B cell (primary cell): ENCODE measurements at regions not wholly inside any gene's neighbourhood (a gene's known extent, or its start where the extent isn't known, plus 50 kb on each side); places are given as distances from the start of the nearest gene placed in this dataset.
A peak's percentile ranks its signal among the peaks of the same experiment; 100 is the strongest.

Source experiments
- ATAC-seq: fragments of 200-7000 bp; cut with Tn5 transposase; one replicate; pipeline ENCODE4 v1.10.0; 2021; ENCODE audit warnings: low read depth, mild to moderate bottlenecking, moderate number of reproducible peaks, moderate library complexity
- CTCF ChIA-PET: fragments of 350-600 bp; sonication (Branson Sonifier 250); formaldehyde crosslinking; loops from one replicate; lab custom pipeline; 2021; ENCODE audit warnings: antibody characterized with exemption, inconsistent platforms; lab: Charles Lee
- POLR2A ChIA-PET: fragments of 350-600 bp; sonication (Branson Sonifier 250); formaldehyde crosslinking; loops from one replicate; lab custom pipeline; 2021; ENCODE audit warnings: antibody characterized with exemption; lab: Charles Lee
- DNase-seq: peaks from one replicate; pipeline ENCODE4 v3.0.0; 2013
- H2AFZ ChIP-seq: 2 replicates; pipeline ENCODE4 v1.6.1; 2012; ENCODE audit warnings: mild to moderate bottlenecking, low read depth, low read length; ENCODE audit not compliant: insufficient read depth, poor library complexity, severe bottlenecking
- H3K27ac ChIP-seq, 2 donors: 1 replicate in 1 of 2; 2 replicates in 1 of 2; pipeline ENCODE4 v1.5.1; 2012 to 2013; ENCODE audit warnings: low read length in 2 of 2, mild to moderate bottlenecking in 2 of 2, moderate library complexity in 1 of 2
- H3K27me3 ChIP-seq, 4 experiments: fragments of 200-600 bp in 1 of 4; sonication (generic) in 1 of 4; replicated peaks in 1 of 4; 1 replicate in 2 of 4; 2 replicates in 2 of 4; pipeline versions ENCODE4 v1.6.1 to v1.7.0; 2013 to 2016; ENCODE audit warnings: low read length in 3 of 4, mild to moderate bottlenecking in 2 of 4, mixed read lengths in 1 of 4, moderate library complexity in 1 of 4; ENCODE audit not compliant: insufficient read depth in 4 of 4, control insufficient read depth in 3 of 4; ENCODE audit errors: control extremely low read depth in 1 of 4
- H3K36me3 ChIP-seq, 2 experiments: replicated peaks in 1 of 2; 1 replicate in 1 of 2; 2 replicates in 1 of 2; pipeline versions ENCODE4 v1.6.1 to v1.7.1; 2013; ENCODE audit warnings: low read length in 1 of 2; ENCODE audit not compliant: insufficient read depth in 2 of 2, control insufficient read depth in 1 of 2; ENCODE audit errors: control extremely low read depth in 1 of 2, extremely low read depth in 1 of 2
- H3K4me1 ChIP-seq, 2 donors: fragments of 200-600 bp in 1 of 2; sonication (generic) in 1 of 2; 1 replicate in 1 of 2; 2 replicates in 1 of 2; pipeline versions ENCODE4 v1.5.1 to v1.6.1; 2013 to 2017; ENCODE audit warnings: low read length in 2 of 2; ENCODE audit not compliant: control insufficient read depth in 2 of 2, insufficient read depth in 2 of 2
- H3K4me2 ChIP-seq: replicated peaks from 2 replicates; pipeline ENCODE3; 2012; ENCODE audit warnings: mild to moderate bottlenecking, low read depth, low read length; ENCODE audit not compliant: poor library complexity, severe bottlenecking
- H3K4me3 ChIP-seq, 5 experiments: fragments of 200-600 bp in 1 of 5; sonication (generic) in 1 of 5; 1 replicate in 3 of 5; 2 replicates in 2 of 5; pipeline versions ENCODE4 v1.5.1 to v1.7.0; 2011 to 2016; ENCODE audit warnings: low read length in 4 of 5, mild to moderate bottlenecking in 4 of 5, low read depth in 2 of 5, control low read depth in 1 of 5, moderate library complexity in 1 of 5; ENCODE audit not compliant: insufficient read depth in 1 of 5; ENCODE audit errors: control extremely low read depth in 1 of 5, extremely low read depth in 1 of 5
- H3K79me2 ChIP-seq: fragments of 200-600 bp; sonication (generic); one replicate; pipeline ENCODE4 v1.6.0; 2016; ENCODE audit warnings: low read length; ENCODE audit not compliant: control insufficient read depth, insufficient read depth
- H3K9ac ChIP-seq: fragments of 200-600 bp; sonication (generic); 2 replicates; pipeline ENCODE4 v1.6.1; 2017; ENCODE audit warnings: mild to moderate bottlenecking, low read length, moderate library complexity
- H3K9me3 ChIP-seq, 3 donors: one replicate each; pipeline versions ENCODE4 v1.6.1 to v1.7.1; 2013; ENCODE audit warnings: low read length in 2 of 3; ENCODE audit not compliant: control insufficient read depth in 2 of 3, insufficient read depth in 1 of 3; ENCODE audit errors: control extremely low read depth in 1 of 3
- H4K20me1 ChIP-seq: 2 replicates; pipeline ENCODE4 v1.6.0; 2012; ENCODE audit warnings: mild to moderate bottlenecking, low read length; ENCODE audit not compliant: insufficient read depth, control insufficient read depth, poor library complexity, severe bottlenecking
- H3K27ac Mint-ChIP-seq: one replicate; pipeline ENCODE4 v1.8.0; 2021; ENCODE audit warnings: mixed read lengths
- H3K27me3 Mint-ChIP-seq: one replicate; pipeline ENCODE4 v1.8.0; 2021; ENCODE audit warnings: mixed read lengths
- H3K4me1 Mint-ChIP-seq: one replicate; pipeline ENCODE4 v1.8.0; 2021; ENCODE audit warnings: mixed read lengths
- H3K4me3 Mint-ChIP-seq: one replicate; pipeline ENCODE4 v1.8.0; 2021; ENCODE audit warnings: mixed read lengths
- H3K9me3 Mint-ChIP-seq: one replicate; pipeline ENCODE4 v1.8.0; 2022; ENCODE audit warnings: mixed read lengths; ENCODE audit not compliant: insufficient read depth
- EZH2 ChIP-seq: IDR thresholded peaks from 2 replicates; pipeline ENCODE4 v1.6.1; 2012; ENCODE audit warnings: borderline replicate concordance, low read depth, mild to moderate bottlenecking, moderate library complexity, low read length; ENCODE audit not compliant: insufficient read depth, poor library complexity, severe bottlenecking
- WGBS: methylation state at CpG from one replicate; pipeline ENCODE4 v1.1.5; 2013; ENCODE audit warnings: missing lambda C conversion rate; ENCODE audit not compliant: insufficient coverage; 5-methylcytosine and 5-hydroxymethylcytosine counted together
- intact Hi-C: fragments of 100-400 bp; cut with micrococcal nuclease; formaldehyde crosslinking; loops from one replicate; pipeline ENCODE4 v1.10.0; 2022
- TF ChIP-seq, protein P1 (sequence below): fragments of 200-600 bp; IDR thresholded peaks from one replicate; pipeline ENCODE4 v1.8.0; 2022; ENCODE audit warnings: antibody characterized with exemption, mild to moderate bottlenecking

DNA sequence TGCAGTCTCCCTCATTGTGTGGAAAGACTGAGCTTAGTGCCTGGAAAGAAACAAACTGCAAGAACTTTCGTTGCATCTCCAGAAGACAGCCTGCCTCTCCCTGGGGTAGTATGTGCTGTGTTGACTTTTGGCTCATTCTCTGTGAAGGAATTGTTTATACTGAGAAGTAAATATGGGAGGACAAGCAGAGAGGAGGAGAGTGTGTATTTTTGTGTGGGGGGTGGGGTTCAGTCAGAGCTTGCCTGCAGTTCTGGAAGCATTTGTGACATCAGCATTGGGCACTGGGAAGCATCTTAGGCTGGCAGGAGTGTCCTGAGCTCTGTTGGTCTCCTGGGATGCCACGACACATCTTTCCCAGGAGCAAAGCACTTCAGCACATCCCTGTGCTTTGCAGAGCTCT, 147.9 kb downstream of the HS3ST3B1 start:
- Mint-ChIP-seq H3K9me3 (no peaks in the 10 kb centered on the region), H3K27me3 (peaks cover 6% of the 10 kb centered on the region), H3K4me1 (peaks cover 18% of the 10 kb centered on the region), H3K27ac (no peak overlapping the region), H3K4me3 (no peak overlapping the region)
- H3K27ac ChIP-seq = no peak overlapping the region
- ChIA-PET POLR2A (no interaction called here), CTCF (no interaction called here)
- no peak overlapping the region for H3K4me2 ChIP-seq
- WGBS = 92% methylated on average over 2 of the region's 2 CpGs
- H3K36me3 ChIP-seq = no peaks in the 10 kb centered on the region
- ATAC-seq (no peak), DNase-seq (no peak)
- peaks cover 0 to 4% (median 0%) of the 10 kb centered on the region in 4 experiments for H3K27me3 ChIP-seq
- intact Hi-C loops = no loop called here
- H3K9ac ChIP-seq = no peak overlapping the region
- no peak for TF ChIP-seq EZH2
- TF ChIP-seq, protein P1, sequence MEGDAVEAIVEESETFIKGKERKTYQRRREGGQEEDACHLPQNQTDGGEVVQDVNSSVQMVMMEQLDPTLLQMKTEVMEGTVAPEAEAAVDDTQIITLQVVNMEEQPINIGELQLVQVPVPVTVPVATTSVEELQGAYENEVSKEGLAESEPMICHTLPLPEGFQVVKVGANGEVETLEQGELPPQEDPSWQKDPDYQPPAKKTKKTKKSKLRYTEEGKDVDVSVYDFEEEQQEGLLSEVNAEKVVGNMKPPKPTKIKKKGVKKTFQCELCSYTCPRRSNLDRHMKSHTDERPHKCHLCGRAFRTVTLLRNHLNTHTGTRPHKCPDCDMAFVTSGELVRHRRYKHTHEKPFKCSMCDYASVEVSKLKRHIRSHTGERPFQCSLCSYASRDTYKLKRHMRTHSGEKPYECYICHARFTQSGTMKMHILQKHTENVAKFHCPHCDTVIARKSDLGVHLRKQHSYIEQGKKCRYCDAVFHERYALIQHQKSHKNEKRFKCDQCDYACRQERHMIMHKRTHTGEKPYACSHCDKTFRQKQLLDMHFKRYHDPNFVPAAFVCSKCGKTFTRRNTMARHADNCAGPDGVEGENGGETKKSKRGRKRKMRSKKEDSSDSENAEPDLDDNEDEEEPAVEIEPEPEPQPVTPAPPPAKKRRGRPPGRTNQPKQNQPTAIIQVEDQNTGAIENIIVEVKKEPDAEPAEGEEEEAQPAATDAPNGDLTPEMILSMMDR = no peak
- H4K20me1 ChIP-seq = no peaks in the 10 kb centered on the region
- H3K79me2 ChIP-seq = no peaks in the 10 kb centered on the region
- peaks cover 6 to 10% of the 10 kb centered on the region in 2 donors for H3K4me1 ChIP-seq
- no peaks in the 10 kb centered on the region for H3K9me3 ChIP-seq
- H3K4me3 ChIP-seq = no peak overlapping the region
- H2AFZ ChIP-seq = no peak overlapping the region

DNA sequence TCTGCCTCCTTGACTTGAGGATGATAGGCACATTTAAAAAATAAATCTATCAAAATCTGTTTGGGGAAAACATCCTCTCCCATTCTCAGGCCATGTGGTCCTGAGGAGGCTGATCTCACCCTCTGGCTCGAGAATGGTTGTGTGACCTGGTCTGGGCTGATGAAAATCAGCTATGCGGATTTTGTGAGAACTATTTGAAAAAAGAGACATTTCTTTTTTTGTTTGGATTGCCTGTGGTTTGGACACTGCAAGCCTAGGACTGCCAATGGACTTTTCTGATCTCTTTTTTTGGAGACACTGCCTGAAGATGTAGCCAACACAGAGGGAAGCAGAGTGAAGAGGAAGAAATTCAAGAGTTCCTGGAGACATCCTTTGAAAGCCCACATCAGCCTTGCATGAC, 145.9 kb downstream of the HS3ST3B1 start:
- POLR2A ChIA-PET = interaction anchor here (0.8 to 1.8 kb wide), 2 partner anchors 10 to 18 kb away, joined by 4 to 5 read pairs; no protein-coding TSS in a partner anchor
- Histone ChIP-seq H3K27ac (no peak overlapping the region), H3K27me3 (peaks cover 0 to 4% (median 0%) of the 10 kb centered on the region in 4 experiments), H3K4me2 (no peak overlapping the region), H3K4me3 (no peak overlapping the region), H3K9me3 (no peaks in the 10 kb centered on the region), H3K79me2 (no peaks in the 10 kb centered on the region), H3K9ac (no peak overlapping the region), H3K36me3 (no peaks in the 10 kb centered on the region), H3K4me1 (peaks cover 6 to 10% of the 10 kb centered on the region in 2 donors), H4K20me1 (no peaks in the 10 kb centered on the region), H2AFZ (no peak overlapping the region)
- no peak overlapping the region for H3K27ac Mint-ChIP-seq
- CTCF ChIA-PET = interaction anchor here (1.1 kb wide), 1 partner anchor 18 kb away, joined by 5 read pairs; no protein-coding TSS in a partner anchor
- H3K4me1 Mint-ChIP-seq = peaks cover 18% of the 10 kb centered on the region
- WGBS = 67% methylated on average over 1 of the region's 2 CpGs
- no peaks in the 10 kb centered on the region for H3K9me3 Mint-ChIP-seq
- intact Hi-C loops = no loop called here
- ATAC-seq (no peak), DNase-seq (no peak)
- H3K27me3 Mint-ChIP-seq = peaks cover 6% of the 10 kb centered on the region
- TF ChIP-seq EZH2 = no peak
- TF ChIP-seq, protein P1 = no peak
- peak overlapping the region; percentile 7 for H3K4me3 Mint-ChIP-seq
